ENCODE measurements at regions not wholly inside any gene's neighbourhood (a gene's known extent, or its start where the extent isn't known, plus 50 kb on each side); places are given as distances from the start of the nearest gene placed in this dataset.
"Not testable (repeated sequence)": the region's sequence is repeated elsewhere in the genome, so short reads cannot be mapped to it uniquely, and the experiment has no call there.

GRCh38 chrX:106263817-106264216 lies 95.7 kb downstream of the PWWP3B start:
- TF ChIP-seq TP53 (CRISPR knock-in tag; IDR thresholded peaks at IDR 0.05): no peak
- no peak for TF ChIP-seq POLR2AphosphoS2 (conservative IDR thresholded peaks at IDR 0.05; ENCODE audit: low read length)
- no peak for TF ChIP-seq JUN (IDR thresholded peaks at IDR 0.05)
- TF ChIP-seq TFCP2L1 (CRISPR knock-in tag; IDR thresholded peaks at IDR 0.05): no peak
- no peak for TF ChIP-seq RARB (CRISPR knock-in tag; IDR thresholded peaks at IDR 0.05)
- no peak for TF ChIP-seq ZSCAN20 (CRISPR knock-in tag; IDR thresholded peaks at IDR 0.05)
- TF ChIP-seq CHD2 (IDR thresholded peaks at IDR 0.05; ENCODE audit: low read length, partially characterized antibody): no peak
- TF ChIP-seq CEBPB (IDR thresholded peaks at IDR 0.05): no peak
- TF ChIP-seq CHD4 (IDR thresholded peaks at IDR 0.05; ENCODE audit: borderline replicate concordance): no peak
- no peak for TF ChIP-seq JUNB (IDR thresholded peaks at IDR 0.05)
- no peak for TF ChIP-seq EHMT2 (IDR thresholded peaks at IDR 0.05; ENCODE audit: low read depth)
- no peak for TF ChIP-seq RNF2 (IDR thresholded peaks at IDR 0.05; ENCODE audit: borderline replicate concordance, low read depth)
- TF ChIP-seq USF2 (IDR thresholded peaks at IDR 0.05): no peak
- no peak for TF ChIP-seq ZNF302 (CRISPR knock-in tag; IDR thresholded peaks at IDR 0.05)
- TF ChIP-seq KDM1A (IDR thresholded peaks at IDR 0.05; ENCODE audit: low read depth): no peak
- TF ChIP-seq HES2 (IDR thresholded peaks at IDR 0.05): no peak
- no peak for TF ChIP-seq HMGXB4 (CRISPR knock-in tag; IDR thresholded peaks at IDR 0.05; ENCODE audit: borderline replicate concordance)
- no peak for TF ChIP-seq HOXB5 (CRISPR knock-in tag; IDR thresholded peaks at IDR 0.05)
- Histone ChIP-seq H3K4me3 (no peak overlapping the region), H3K9me3 (no peaks in the 10 kb centered on the region), H3K4me2 (no peak overlapping the region), H3K27ac (no peak overlapping the region), H3K4me1 (no peaks in the 10 kb centered on the region)
- ChIA-PET CTCF (no interaction called here), POLR2A (interaction anchor here (0.6 kb wide), 1 partner anchor 71 kb away, joined by 5 read pairs; no protein-coding TSS in a partner anchor)
- no peak for ATAC-seq
- no peak for DNase-seq (ENCODE audit: low read depth in 1 of 2, low spot score in 1 of 2)
- FAIRE-seq: no peak
- WGBS (ENCODE audit: missing lambda C conversion rate): 2% methylated on average over 3 of the region's 3 CpGs

- H3K9me3 ChIP-seq; H3K4me1 ChIP-seq; H3K4me3 ChIP-seq; POLR2A ChIA-PET; H3K4me2 ChIP-seq; DNase-seq (ENCODE audit: low read depth in 1 of 2, low spot score in 1 of 2); CTCF ChIA-PET; H3K27ac ChIP-seq; ATAC-seq: not testable (repeated sequence)
- FAIRE-seq: peak; percentile 99
- no CpG with 5 or more reads among the region's 9 CpGs for WGBS (ENCODE audit: missing lambda C conversion rate)
Measured at GRCh38 chrX:106273947-106274587, 106.0 kb downstream of the PWWP3B start.

- H3K4me2 ChIP-seq; H3K4me1 ChIP-seq; POLR2A ChIA-PET; CTCF ChIA-PET; H3K4me3 ChIP-seq; H3K9me3 ChIP-seq; DNase-seq (ENCODE audit: low read depth in 1 of 2, low spot score in 1 of 2); FAIRE-seq; ATAC-seq; H3K27ac ChIP-seq: not testable (repeated sequence)
- no CpG with 5 or more reads among the region's 5 CpGs for WGBS (ENCODE audit: missing lambda C conversion rate)
Measured at GRCh38 chrX:106275172-106275571, 107.1 kb downstream of the PWWP3B start.

- WGBS (ENCODE audit: missing lambda C conversion rate): 0% methylated on average over 2 of the region's 2 CpGs
- TF ChIP-seq EHF (CRISPR knock-in tag; IDR thresholded peaks at IDR 0.05): no peak
- no peak for TF ChIP-seq CEBPB (IDR thresholded peaks at IDR 0.05)
- no peak for TF ChIP-seq HMGXB4 (CRISPR knock-in tag; IDR thresholded peaks at IDR 0.05; ENCODE audit: borderline replicate concordance)
- TF ChIP-seq HOXB5 (CRISPR knock-in tag; IDR thresholded peaks at IDR 0.05): no peak
- no peak for TF ChIP-seq ESRRA (IDR thresholded peaks at IDR 0.05; ENCODE audit: borderline replicate concordance, low read length)
- TF ChIP-seq SREBF2 (IDR thresholded peaks at IDR 0.05): no peak
- no peak for TF ChIP-seq HES2 (IDR thresholded peaks at IDR 0.05)
- no peak for TF ChIP-seq PHF8 (IDR thresholded peaks at IDR 0.05; ENCODE audit: borderline replicate concordance, low read depth)
- peak; percentile 59 for FAIRE-seq
- ATAC-seq: no peak
- ChIA-PET POLR2A (no interaction called here), CTCF (no interaction called here)
- Histone ChIP-seq H3K4me1 (no peaks in the 10 kb centered on the region), H3K4me3 (no peak overlapping the region), H3K9me3 (no peaks in the 10 kb centered on the region), H3K27ac (no peak overlapping the region), H3K4me2 (no peak overlapping the region)
- DNase-seq (ENCODE audit: low read depth in 1 of 2, low spot score in 1 of 2): no peak
Measured at GRCh38 chrX:106278951-106279350, 110.8 kb downstream of the PWWP3B start.
